ELR (cell line): ENCODE measurements at regions not wholly inside any gene's neighbourhood (a gene's known extent, or its start where the extent isn't known, plus 50 kb on each side); places are given as distances from the start of the nearest gene placed in this dataset.
A peak's percentile ranks its signal among the peaks of the same experiment; 100 is the strongest.
"Not testable (repeated sequence)": the region's sequence is repeated elsewhere in the genome, so short reads cannot be mapped to it uniquely, and the experiment has no call there.

ENCODE experiments used
- DNase-seq: peaks from one replicate; pipeline ENCODE4 v3.0.0-alpha.2; 2015; ENCODE audit warnings: low read depth

DNA sequence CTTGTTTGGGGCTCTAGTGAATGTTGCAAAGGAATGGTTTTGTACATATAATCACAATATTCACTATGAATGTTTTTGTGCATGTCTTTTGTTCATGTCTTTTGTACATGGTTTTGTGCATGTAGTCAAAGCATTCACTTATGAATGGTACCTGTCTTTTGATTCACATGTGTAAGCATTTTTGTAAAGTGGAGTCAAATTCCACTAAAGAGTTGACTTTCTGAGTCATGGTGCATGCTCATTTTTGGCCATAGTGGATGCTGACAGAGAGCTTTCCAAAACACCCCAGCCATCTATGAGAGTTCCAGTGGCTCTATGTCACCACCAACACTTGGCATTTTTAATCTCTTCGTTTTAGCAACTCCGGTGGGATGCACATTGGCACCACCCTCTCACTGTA, 1185.9 kb upstream of the TMEM132C start:
- DNase-seq = no peak

DNA sequence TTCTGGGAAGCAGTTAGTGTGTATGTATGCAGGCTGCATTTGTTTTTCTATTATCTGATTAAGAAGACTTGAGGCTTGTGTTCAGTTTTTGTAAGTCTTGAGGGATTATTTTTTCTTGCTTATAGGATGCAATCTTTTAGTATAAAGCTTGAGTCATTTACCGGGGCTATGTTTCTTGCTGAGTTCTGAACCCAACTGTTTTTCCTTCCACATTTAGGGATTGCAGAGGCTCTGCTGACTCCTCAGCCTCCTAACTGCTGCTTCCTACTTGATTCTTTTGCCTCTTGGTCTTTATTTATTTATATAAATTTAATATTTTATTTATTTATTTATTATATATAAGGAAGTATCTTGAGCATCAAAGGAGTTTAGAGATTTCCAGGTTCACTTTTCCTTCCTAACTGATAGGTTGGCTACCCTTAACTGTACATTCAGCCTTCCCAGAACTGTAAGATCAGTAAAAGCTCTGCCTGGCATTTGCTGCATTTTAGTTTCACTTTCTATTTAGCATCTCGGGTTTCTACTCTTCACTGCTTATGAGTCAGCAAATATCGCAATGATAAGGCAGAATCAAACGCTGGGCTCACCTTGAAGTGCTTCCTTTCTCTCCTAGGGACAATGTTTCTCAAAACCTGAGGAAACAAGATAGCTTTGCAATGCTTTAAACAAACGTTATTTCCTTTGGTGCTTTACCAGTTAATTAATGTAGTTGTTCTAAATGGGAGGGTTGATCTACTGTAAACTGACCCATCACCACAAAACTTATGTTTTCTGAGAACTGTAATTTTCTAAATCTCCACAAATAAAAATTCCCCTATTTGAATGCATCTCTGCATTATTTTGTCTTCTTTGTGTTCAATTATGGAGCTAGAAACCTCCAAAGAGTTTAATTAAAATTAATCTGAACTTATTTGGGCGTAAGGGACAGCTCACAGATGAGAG, 1183.7 kb upstream of the TMEM132C start:
- DNase-seq = peak; percentile 91

DNA sequence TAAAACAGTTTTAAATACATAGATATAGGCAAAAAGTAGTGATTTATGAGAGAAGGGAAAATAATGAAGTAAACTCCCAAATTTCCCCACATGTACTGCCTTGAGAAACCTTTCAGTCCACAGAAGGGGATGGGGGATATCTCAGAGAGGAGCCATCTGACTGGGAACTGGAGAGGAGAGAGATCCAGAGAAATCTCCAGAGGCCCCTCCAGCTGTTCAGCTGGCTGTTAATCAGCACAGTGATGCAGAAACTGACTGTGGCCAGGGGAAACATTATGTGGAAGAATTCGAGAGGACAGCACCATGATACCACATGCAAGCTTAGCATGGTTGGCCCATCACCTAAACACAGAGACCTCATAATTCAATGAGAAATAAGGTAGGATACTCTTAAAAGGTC, 1165.9 kb upstream of the TMEM132C start:
- no peak for DNase-seq

DNA sequence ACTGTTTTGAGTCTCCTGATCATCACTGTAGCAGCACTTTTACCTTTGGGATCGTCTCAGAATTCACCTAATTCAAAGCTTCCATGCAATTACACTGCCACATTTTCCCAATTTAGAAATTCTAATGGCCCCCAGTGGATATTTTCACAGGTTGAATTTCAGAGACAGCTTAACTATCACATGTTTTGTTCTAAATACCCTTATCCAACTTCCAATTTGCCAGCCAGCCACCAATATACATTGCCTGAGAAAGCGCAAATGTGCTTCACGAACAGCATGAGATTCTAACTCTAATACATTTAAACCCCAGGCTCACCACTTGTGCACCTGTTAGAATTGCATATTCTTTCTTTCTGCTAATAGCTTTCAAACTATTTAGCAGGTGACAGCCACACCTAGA, 1160.9 kb upstream of the TMEM132C start:
- DNase-seq = no peak

DNA sequence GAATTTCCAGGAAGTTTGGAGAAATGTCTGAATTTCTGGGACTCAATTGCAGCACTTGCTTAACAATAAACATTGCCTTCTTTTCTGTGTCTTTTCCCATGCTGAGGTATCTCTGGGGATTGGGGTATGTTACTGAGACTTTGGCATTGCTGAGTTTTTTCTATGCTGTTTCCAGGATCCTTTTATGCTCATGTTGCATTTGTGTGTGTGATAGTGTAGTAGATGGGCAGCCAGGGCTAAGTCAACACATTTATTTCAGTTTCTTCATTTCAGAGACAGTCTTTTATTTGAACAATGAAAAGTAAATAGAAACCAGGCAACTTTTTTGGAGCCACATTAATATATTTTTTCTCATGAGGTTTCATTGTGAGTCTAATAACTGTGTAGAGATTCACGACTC, 1160.3 kb upstream of the TMEM132C start:
- DNase-seq = no peak

DNA sequence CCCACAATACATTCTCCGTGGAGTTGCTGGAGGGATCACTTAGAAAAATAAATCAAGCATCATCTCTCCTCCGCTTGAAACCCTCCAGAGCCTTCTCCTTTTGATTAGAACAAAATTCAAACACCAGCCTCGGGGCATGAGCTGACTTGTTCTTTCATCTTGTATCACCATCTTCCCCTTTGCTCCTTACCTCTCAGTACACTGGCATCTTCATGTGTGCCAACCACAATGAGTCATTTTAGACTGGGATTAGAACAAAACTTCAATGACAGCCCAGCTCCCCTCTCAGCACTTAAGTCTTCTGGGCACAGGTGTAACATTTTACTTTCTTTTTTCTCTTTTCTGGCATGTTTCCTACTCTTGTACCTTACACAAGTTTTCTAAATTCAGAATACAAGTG, 1159.2 kb upstream of the TMEM132C start:
- DNase-seq = peak; percentile 50

DNA sequence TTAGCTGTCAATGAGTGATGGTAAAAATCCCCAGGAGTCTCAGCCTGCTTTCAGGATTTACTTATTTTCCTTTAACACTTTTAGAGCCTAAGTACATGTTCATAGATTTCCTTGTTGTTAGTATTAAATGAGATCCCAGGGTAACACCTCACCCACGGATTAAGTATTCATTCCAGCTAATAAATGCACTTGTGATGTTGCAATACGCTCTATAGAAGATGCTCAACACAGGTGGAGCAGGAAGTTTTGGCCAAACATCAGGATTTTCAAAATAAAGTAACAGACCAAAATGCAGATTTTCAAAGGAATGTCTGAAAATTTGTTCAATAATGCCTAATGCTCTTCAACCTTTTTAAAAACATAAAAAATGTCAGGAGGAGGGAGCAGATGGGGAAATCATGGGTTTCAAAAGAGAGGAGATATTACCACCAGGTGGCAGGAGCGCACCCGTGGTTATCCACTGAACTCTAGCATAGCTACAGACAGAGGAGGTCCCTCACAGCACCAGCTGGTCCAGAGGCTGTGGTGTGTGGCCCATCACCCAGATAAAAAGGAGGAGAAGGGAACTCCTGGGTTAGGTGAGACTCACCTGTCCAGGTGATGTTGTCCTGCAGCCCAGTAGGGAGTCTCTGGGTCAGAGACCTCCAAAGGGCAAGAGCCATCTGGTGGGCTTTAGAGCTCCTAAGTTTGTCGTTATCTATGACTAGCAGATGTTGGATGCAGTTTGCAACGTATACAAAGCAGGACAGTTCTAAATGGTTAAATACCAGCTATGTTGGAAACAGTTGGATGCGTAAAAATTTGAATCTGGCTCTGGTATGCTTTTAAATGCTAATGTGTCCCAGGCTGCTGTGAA, 1158.4 kb upstream of the TMEM132C start:
- DNase-seq = peak; percentile 80

DNA sequence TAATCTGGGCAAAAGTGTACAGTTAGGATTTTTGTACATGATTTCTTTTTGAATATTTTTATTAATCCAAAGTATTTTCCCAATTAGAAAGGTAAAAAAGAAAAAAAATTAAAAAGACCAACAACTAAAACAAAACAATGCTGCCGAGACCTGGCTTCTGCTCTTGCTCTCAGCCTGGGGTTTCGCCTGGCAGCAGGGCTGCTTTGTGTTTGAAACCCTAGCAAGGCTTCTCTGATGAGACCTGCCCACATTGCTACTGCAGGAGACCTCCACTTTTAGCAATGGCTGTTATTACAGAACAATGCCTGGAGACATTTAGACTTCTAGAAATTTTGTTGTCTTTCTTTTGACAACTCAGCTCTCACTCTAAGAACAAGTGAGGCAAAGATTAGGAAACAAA, 1153.0 kb upstream of the TMEM132C start:
- no peak for DNase-seq

DNA sequence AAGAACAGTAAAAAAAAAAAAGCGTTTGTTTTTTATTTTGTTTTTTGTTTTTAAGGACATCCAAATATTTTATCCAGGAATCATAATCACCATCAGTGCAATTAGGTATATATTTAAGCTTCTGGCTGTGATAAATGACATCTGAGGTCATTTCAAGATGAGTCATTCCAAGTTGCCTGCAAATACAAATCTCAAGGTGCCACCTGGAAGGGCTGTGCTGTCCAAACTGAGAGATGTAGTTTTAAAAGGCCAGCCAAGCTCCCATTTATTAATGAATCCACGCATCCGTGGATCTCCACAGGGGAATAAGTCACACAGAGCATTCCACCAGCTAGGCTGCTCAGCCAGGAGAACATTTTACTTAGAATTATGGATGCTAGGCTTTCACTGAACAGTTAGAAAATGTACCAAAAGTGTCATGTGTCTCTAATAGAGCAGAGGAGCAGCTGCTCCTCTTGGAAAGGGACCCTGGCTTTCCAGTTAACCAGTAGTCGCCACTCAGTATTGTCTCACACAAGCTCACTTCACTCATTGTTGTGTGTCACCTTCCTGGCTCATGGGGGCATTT, 1151.4 kb upstream of the TMEM132C start:
- no peak for DNase-seq

DNA sequence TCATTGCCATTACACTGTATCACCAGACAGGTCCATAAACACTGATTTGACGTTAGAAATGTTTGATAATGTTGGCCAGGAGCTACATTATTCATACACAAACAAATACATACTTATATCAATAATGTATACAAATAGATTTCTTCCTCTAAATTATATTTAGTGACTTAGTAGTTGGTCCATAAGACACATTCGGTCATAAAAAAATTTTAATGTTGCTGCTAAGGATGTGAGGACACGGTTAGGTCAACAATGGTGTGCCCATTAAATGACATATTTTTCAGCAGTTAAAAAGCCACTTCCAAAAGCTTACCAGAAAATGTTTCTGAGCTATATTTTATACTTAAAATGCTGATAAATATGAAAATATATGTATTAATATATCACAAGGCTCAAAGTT, 1148.7 kb upstream of the TMEM132C start:
- no peak for DNase-seq

DNA sequence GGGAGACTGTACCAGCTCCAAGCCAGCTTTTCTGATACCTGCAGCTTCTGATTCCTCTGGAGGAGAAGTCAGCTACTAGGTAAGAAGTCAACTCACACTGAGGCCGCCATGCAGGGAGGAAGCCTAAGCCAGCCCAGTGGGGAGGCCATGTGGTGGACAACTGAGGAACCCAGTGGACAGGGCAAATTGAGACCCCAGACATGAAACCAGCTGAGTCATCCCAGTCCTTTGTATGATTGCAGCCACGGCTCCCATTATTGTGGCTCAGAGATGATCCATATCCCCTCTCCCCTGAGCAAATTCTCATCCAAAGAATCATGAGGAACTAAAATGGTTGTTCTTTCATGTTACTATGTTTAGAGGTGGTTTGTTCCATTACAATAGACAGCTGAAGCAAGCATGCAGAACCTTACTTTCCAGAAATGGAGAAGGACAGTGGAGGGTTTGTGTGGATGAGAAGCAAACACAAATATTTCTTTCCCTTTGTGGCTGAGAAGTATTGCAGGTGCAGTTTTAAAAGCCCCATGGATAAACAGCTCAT, 1147.3 kb upstream of the TMEM132C start:
- DNase-seq = no peak

DNA sequence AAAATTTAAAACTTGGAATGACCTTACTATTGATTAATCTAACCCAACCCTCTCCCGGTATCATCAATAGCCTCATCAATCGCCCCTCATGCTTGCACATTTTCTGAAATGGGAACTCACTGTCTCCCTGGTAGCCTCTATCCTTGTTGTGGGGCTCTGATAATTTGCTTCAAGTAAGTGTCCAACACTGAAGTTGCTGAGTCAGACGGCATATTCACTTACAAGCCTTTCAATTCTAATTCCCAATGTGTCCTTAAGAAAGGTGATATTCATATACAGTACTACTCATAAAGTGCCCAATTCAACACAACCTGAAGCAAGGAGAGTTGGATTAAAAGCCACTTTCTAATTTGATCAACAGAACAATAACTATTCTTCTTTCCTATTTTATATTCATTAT, 1146.1 kb upstream of the TMEM132C start:
- no peak for DNase-seq

DNA sequence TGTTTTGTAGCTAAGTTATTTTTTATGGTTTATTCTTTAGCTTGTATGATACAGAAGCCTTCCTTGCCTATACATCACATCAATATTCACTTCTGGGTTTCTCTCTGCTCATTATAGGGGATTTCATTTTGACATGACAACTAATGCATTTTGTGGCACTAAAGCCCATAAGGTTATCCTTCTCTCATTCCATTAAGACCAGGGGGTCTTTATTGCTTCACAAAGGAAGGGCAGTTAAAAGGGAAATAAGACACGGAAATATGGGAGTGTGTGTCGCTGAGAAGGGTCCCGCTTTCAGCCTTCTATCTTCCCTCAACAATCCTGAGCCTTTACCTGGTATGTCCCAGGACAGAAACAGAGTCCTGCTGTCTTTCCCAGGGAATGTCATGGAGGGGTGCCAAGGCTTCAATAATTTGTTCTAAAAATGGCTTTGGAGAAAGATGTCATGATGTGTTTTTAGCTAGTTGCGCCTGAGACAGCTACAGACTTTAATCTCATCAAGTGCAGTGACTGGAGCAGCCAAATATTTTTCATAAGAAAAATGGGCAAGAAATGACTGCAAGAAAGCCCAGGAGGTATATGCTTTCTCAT, 1145.4 kb upstream of the TMEM132C start:
- DNase-seq = no peak

DNA sequence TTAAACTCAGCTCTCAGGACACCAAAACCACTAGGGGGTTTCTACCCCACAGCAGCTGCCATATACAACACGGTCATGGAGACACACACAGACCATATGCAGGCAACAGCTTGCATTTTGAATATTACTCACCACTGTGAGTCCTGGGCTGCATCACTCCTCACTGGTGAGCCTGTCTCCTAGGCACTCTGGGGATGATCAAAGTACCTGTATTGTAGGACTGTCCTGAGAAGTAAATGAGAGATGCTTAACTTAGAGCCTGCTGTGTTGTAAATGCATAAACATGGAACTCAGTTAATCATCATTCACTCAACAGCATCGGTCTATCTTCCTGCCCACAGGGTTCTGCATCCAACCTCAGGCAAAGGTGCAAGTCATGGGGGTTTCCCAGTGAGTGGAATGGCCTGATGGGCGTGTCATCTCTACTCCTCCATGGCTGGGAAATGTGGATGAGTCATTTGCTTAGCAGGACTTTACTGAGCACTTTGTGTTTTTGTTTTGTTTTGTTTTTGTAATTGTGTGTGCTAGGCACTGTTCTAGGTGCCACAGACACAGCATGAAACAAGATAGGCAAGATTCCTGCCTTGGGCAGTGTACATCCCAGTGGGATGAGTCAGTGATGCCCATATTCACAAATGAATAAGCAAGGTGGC, 1141.2 kb upstream of the TMEM132C start:
- DNase-seq = peak; percentile 98

DNA sequence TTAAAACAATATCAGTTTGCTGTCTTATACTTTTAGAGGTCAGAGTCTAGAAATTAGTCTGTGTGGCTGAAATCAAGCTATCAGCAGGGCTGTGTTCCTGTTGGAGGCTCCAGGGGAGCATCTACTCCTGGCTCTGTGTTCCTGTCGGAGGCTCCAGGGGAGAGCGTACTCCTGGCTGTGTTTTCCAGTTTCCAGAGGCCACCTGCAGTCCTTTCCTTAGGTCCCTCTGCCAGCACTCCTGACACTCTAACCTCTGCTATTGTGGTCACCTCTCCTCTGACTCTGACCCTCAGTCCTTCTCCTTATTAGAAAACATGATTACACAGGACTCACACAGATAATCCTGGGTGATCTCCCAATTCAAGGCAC, 1140.7 kb upstream of the TMEM132C start:
- no peak for DNase-seq

DNA sequence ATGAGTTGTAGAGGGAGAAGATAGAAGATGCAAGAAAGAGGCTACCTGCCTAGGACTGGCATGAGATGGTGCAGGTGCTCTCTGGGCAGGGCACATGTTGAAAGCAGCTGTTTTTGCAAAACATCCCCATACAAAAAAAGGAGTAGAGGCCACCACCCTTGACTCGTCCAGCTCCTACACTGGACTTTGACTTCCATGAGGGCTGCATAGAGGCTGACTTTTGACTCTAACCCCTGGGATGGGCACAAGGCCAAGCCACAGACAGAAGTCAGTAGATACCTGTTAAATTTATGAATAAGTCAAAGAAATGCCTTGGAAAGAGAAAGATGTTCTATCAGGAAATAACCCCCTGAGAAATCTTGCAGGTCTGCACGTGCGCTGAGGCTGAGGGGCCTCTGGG, 1139.1 kb upstream of the TMEM132C start:
- no peak for DNase-seq

DNA sequence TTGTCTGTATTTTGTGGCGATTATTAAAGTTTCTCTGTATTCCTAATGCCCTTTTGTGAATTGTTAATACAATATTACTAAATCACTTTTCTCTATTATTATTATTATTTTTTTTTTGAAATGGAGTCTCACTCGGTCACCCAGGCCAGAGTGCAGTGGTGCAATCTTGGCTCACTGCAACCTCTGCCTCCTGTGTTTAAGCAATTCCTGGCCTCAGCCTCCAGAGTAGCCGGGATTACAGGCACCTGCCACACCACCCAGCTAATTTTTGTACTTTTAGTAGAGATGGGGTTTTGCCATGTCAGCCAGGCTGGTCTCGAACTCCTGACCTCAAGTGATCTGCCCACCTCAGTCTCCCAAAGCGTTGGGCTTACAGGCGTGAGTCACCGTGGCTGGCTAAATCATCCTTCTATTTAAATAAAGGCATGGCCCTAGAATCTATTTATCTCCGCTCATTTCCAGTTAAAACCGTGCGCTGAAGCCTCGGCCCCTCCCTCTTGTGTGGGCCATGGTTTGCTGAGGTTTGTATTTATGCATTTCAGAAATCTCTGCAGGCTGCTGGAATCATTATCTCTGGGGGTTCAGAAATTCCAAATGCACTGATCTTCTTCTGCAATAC, 1136.4 kb upstream of the TMEM132C start:
- no peak for DNase-seq

DNA sequence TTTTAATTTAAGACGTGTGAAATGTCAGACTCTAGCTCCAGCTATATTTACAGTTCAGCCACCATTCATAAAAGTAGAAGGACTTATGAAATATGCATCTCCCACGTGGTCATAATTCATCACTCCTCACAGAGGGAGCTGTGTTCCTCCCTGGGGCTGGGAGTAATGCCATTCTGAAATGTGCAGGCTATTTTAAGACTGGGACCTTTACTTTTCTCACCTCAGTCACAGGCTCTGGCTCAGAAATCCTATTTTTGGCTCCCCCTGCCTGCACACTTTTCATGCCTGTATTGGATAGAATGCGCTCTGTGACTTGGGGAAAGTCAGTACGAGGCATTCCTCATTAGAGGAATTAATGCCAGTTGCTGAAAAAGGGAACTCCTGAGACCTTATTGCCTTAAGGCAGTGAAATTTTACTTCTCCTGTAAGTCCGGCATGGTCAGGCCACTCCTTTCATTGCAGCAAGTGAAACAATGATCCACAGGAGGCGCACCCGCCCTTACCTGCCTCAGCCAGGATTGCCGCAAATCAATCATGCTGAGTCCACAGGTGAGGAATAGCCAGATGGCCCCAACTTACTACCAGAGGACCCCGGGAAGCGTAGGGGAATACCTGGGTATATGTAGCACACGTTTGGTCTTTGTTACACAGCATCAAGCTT, 1133.2 kb upstream of the TMEM132C start:
- no peak for DNase-seq

DNA sequence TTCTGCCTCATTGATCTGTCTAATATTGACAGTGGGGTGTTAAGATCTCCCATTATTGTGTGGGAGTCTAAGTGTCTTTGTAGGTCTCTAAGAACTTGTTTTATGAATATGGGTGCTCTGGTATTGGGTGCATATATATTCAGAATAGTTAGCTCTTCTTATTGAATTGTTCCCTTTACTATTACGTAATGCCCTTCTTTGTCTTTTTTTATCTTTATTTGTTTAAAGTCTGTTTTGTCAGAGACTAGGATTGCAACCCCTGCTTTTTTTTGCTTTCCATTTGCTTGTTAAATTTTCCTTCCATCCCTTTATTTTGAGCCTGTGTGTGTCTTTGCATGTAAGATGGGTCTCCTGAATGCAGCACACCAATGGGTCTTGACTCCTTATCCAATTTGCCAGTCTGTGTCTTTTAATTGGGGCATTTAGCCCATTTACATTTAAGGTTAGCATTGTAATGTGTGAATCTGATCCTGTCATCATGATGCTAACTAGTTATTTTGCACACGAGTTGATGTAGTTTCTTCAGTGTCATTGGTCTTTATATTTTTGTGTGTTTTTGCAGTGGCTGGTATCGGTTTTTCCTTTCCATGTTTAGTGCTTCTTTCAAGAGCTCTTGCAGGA, 1126.0 kb upstream of the TMEM132C start:
- DNase-seq = not testable (repeated sequence)

DNA sequence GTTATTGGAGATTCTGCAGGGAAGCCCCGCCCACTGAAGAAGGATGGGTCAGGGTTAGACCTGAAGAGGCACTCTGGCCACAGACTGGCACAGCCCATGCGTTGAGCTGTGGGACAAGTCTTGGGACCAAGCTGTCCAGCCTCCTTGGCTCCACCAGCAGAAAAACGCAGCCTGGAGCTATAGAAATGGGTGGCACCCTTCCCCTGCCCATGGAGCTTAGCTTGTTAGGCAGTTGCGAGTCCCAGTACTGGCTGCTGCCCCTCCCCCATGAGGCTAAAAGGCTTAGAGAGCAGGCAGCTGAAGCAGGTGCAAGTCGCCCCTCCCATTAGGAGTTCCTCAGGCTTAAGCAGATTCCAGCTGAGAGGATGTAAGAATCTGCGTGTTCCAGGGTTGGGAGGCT, 1124.0 kb upstream of the TMEM132C start:
- DNase-seq = no peak
